ENCODE measurements at regions not wholly inside any gene's neighbourhood (a gene's known extent, or its start where the extent isn't known, plus 50 kb on each side); places are given as distances from the start of the nearest gene placed in this dataset.

DNA sequence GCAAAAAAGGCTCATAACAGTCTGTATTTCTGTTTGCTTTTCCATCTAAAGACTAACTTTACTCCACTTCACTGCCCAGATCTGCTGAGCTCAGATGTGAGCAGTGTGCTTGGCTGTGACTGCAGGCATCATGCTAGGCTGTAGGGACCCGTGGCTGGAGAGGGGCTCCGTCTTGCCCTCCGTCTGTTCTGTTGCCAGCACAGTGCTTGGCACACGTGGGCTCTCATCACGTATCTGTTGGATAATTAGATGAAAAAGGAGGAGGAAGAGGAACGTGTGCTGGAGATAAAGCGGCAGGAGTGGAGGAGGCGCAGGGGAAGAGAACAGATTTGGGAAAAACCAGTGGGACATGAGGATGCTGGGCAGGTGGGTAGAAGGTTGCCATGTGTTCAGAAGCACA is 57.6 kb upstream of the IER3 start:
- no peaks in the 10 kb centered on the region for H3K79me2 ChIP-seq (ENCODE audit: control insufficient read depth, insufficient read depth, low read length)
- H2AFZ ChIP-seq (ENCODE audit: control insufficient read depth, low read depth, low read length): no peak overlapping the region
- intact Hi-C loops (cut with micrococcal nuclease; ENCODE audit: unreplicated experiment): no loop called here
- H3K4me2 ChIP-seq (ENCODE audit: control insufficient read depth, insufficient read depth): no peak overlapping the region
- H3K27me3 ChIP-seq (replicated peaks in 1 of 2; ENCODE audit: control insufficient read depth in 2 of 2, insufficient read depth in 2 of 2, low read length in 1 of 2): no peaks in the 10 kb centered on the region
- TF ChIP-seq BRCA1 (IDR thresholded peaks at IDR 0.05; ENCODE audit: low read depth, low read length): no peak
- TF ChIP-seq TCF7 (IDR thresholded peaks at IDR 0.05; ENCODE audit: borderline replicate concordance): no peak
- no peak for TF ChIP-seq NRF1 (conservative IDR thresholded peaks at IDR 0.05; ENCODE audit: low read depth, low read length)
- TF ChIP-seq, protein P1, sequence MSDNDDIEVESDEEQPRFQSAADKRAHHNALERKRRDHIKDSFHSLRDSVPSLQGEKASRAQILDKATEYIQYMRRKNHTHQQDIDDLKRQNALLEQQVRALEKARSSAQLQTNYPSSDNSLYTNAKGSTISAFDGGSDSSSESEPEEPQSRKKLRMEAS (IDR thresholded peaks at IDR 0.05; ENCODE audit: low read depth, low read length): no peak
- ChIA-PET CTCF (interaction anchor here (0.7 kb wide), 1 partner anchor 23 kb away, joined by 3 read pairs; no protein-coding TSS in a partner anchor), POLR2A (no interaction called here), RAD21 (ENCODE audit: unreplicated experiment) (interaction anchor here (1.7 kb wide), 1 partner anchor 35 kb away, joined by 5 read pairs; no protein-coding TSS in a partner anchor), SMC1A (ENCODE audit: uncharacterized antibody, unreplicated experiment) (no interaction called here)
- no peak overlapping the region for H3K9ac ChIP-seq (ENCODE audit: control insufficient read depth, insufficient read depth, low read length)
- BruUV-seq (replicated peaks): no TSS peak
- FAIRE-seq (no peak), ATAC-seq (no peak), DNase-seq (ENCODE audit: low read depth, low spot score) (no peak)
- no peaks in the 10 kb centered on the region for H3K9me3 ChIP-seq (replicated peaks; ENCODE audit: control insufficient read depth, insufficient read depth, low read length)
- no peaks in the 10 kb centered on the region for H3K4me1 ChIP-seq (ENCODE audit: control insufficient read depth, insufficient read depth, low read length)
- no peaks in the 10 kb centered on the region for H4K20me1 ChIP-seq (ENCODE audit: control insufficient read depth, insufficient read depth)
- no peak overlapping the region for H3K4me3 ChIP-seq
- no peaks in the 10 kb centered on the region for H3K36me3 ChIP-seq (ENCODE audit: control insufficient read depth in 2 of 2, insufficient read depth in 2 of 2, low read length in 1 of 2)
- in situ Hi-C loops (cut with MboI): no loop called here
- no peak overlapping the region for H3K27ac ChIP-seq (ENCODE audit: control insufficient read depth, insufficient read depth)
- WGBS (ENCODE audit: insufficient coverage, insufficient replicate concordance, low lambda C conversion rate, missing lambda C conversion rate): 70% methylated on average over 8 of the region's 8 CpGs

DNA sequence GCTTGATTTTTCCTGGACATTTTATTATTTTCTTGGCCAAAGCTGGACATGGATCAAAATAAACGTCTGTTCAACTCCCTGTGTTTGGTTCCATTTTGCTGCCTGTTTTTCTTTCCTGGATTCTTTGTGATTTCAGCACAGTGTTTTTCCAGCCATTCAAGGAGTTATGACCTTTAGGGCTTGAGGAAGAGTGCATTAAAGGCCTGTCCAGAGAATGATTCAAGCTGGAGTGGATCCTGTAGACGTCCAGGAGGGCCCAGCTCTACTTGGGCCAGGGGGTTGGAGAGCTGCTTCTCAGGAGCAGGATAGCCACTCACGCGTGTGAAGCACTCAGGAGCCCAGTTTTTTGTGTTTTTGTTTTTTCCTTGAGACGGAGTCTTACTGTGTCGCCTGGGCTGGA is 56.5 kb upstream of the IER3 start:
- in situ Hi-C loops (cut with MboI) (no loop called here), intact Hi-C loops (cut with micrococcal nuclease; ENCODE audit: unreplicated experiment) (no loop called here)
- Histone ChIP-seq H3K4me2 (ENCODE audit: control insufficient read depth, insufficient read depth) (no peak overlapping the region), H3K9me3 (replicated peaks; ENCODE audit: control insufficient read depth, insufficient read depth, low read length) (no peaks in the 10 kb centered on the region), H3K27ac (ENCODE audit: control insufficient read depth, insufficient read depth) (no peak overlapping the region), H3K27me3 (replicated peaks in 1 of 2; ENCODE audit: control insufficient read depth in 2 of 2, insufficient read depth in 2 of 2, low read length in 1 of 2) (no peaks in the 10 kb centered on the region), H3K79me2 (ENCODE audit: control insufficient read depth, insufficient read depth, low read length) (no peaks in the 10 kb centered on the region), H3K4me1 (ENCODE audit: control insufficient read depth, insufficient read depth, low read length) (no peaks in the 10 kb centered on the region), H2AFZ (ENCODE audit: control insufficient read depth, low read depth, low read length) (no peak overlapping the region), H3K9ac (ENCODE audit: control insufficient read depth, insufficient read depth, low read length) (no peak overlapping the region), H3K4me3 (no peak overlapping the region), H3K36me3 (ENCODE audit: control insufficient read depth in 2 of 2, insufficient read depth in 2 of 2, low read length in 1 of 2) (no peaks in the 10 kb centered on the region), H4K20me1 (ENCODE audit: control insufficient read depth, insufficient read depth) (no peaks in the 10 kb centered on the region)
- WGBS (ENCODE audit: insufficient coverage, insufficient replicate concordance, low lambda C conversion rate, missing lambda C conversion rate): 81% methylated on average over 6 of the region's 6 CpGs
- RAD21 ChIA-PET (ENCODE audit: unreplicated experiment): interaction anchor here (0.9 kb wide), 1 partner anchor 9 kb away, joined by 4 read pairs; no protein-coding TSS in a partner anchor
- TF ChIP-seq, protein P1 (IDR thresholded peaks at IDR 0.05; ENCODE audit: low read depth, low read length): no peak
- no peak for TF ChIP-seq EZH2 (IDR thresholded peaks at IDR 0.05; ENCODE audit: borderline replicate concordance, control insufficient read depth, low read depth, low read length)
- TF ChIP-seq MEF2B (IDR thresholded peaks at IDR 0.05; ENCODE audit: partially characterized antibody, poor library complexity, severe bottlenecking): no peak
- TF ChIP-seq RFX5 (IDR thresholded peaks at IDR 0.05; ENCODE audit: low read depth, low read length): no peak
- TF ChIP-seq JUNB (IDR thresholded peaks at IDR 0.05): no peak
- no peak for TF ChIP-seq SREBF2 (IDR thresholded peaks at IDR 0.05; ENCODE audit: low read length)
- no peak for TF ChIP-seq EGR1 (IDR thresholded peaks at IDR 0.05; ENCODE audit: borderline replicate concordance in 1 of 2, low read depth in 2 of 2, low read length in 2 of 2)
- no peak for TF ChIP-seq PAX5 (IDR thresholded peaks at IDR 0.05; ENCODE audit: borderline replicate concordance, low read depth, low read length)
- no peak for TF ChIP-seq FOS (IDR thresholded peaks at IDR 0.05; ENCODE audit: borderline replicate concordance, extremely low read depth, insufficient read length)
- TF ChIP-seq DPF2 (IDR thresholded peaks at IDR 0.05): no peak
- TF ChIP-seq PML (IDR thresholded peaks at IDR 0.05; ENCODE audit: low read length): no peak
- TF ChIP-seq, protein P2, sequence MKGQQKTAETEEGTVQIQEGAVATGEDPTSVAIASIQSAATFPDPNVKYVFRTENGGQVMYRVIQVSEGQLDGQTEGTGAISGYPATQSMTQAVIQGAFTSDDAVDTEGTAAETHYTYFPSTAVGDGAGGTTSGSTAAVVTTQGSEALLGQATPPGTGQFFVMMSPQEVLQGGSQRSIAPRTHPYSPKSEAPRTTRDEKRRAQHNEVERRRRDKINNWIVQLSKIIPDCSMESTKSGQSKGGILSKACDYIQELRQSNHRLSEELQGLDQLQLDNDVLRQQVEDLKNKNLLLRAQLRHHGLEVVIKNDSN (IDR thresholded peaks at IDR 0.05; ENCODE audit: borderline replicate concordance, extremely low read length, insufficient read depth, low read depth, low read length): no peak
- no peak for DNase-seq (ENCODE audit: low read depth, low spot score)
- POLR2A ChIA-PET: interaction anchor here (0.6 to 2.0 kb wide), 7 partner anchors 9 to 223 kb away, joined by 3 to 14 read pairs (median 4); no protein-coding TSS in a partner anchor
- SMC1A ChIA-PET (ENCODE audit: uncharacterized antibody, unreplicated experiment): interaction anchor here (0.6 to 2.3 kb wide), 9 partner anchors 8 to 33 kb away, joined by 3 to 6 read pairs (median 3); no protein-coding TSS in a partner anchor
- FAIRE-seq: no peak
- no peak for ATAC-seq
- CTCF ChIA-PET: interaction anchor here (0.7 to 1.2 kb wide), 4 partner anchors 10 to 32 kb away, joined by 3 to 4 read pairs (median 4); no protein-coding TSS in a partner anchor
- no TSS peak for BruUV-seq (replicated peaks)

Measured in GM12878 (cell line).